HUES64 (cell line): ENCODE measurements at regions not wholly inside any gene's neighbourhood (a gene's known extent, or its start where the extent isn't known, plus 50 kb on each side); places are given as distances from the start of the nearest gene placed in this dataset.

Experiments
- H3K27ac ChIP-seq: 2 replicates; pipeline ENCODE4 v1.7.0; 2013; ENCODE audit warnings: low read depth, low read length, inconsistent platforms
- H3K27me3 ChIP-seq: 2 replicates; pipeline ENCODE4 v1.6.1; 2013; ENCODE audit warnings: mild to moderate bottlenecking, low read length; ENCODE audit not compliant: insufficient read depth
- H3K36me3 ChIP-seq: 2 replicates; pipeline ENCODE4 v1.6.1; 2013; ENCODE audit warnings: mild to moderate bottlenecking, low read length; ENCODE audit not compliant: insufficient read depth
- H3K4me1 ChIP-seq: 2 replicates; pipeline ENCODE4 v1.6.1; 2013; ENCODE audit warnings: mild to moderate bottlenecking, low read length, moderate library complexity; ENCODE audit not compliant: insufficient read depth
- H3K4me3 ChIP-seq: 2 replicates; pipeline ENCODE4 v1.5.1; 2013; ENCODE audit warnings: mild to moderate bottlenecking, low read length, moderate library complexity
- H3K9ac ChIP-seq: 2 replicates; pipeline ENCODE4 v1.6.1; 2013; ENCODE audit warnings: mild to moderate bottlenecking, low read depth, low read length
- H3K9me3 ChIP-seq: 2 replicates; pipeline ENCODE4 v1.6.1; 2013; ENCODE audit warnings: low read depth, low read length; ENCODE audit not compliant: insufficient read depth
- WGBS: fragments of 150-250, 120-280 bp; methylation state at CpG from one replicate; pipeline ENCODE4 v1.1.7; 2013; ENCODE audit warnings: missing lambda C conversion rate; 5-methylcytosine and 5-hydroxymethylcytosine counted together

DNA sequence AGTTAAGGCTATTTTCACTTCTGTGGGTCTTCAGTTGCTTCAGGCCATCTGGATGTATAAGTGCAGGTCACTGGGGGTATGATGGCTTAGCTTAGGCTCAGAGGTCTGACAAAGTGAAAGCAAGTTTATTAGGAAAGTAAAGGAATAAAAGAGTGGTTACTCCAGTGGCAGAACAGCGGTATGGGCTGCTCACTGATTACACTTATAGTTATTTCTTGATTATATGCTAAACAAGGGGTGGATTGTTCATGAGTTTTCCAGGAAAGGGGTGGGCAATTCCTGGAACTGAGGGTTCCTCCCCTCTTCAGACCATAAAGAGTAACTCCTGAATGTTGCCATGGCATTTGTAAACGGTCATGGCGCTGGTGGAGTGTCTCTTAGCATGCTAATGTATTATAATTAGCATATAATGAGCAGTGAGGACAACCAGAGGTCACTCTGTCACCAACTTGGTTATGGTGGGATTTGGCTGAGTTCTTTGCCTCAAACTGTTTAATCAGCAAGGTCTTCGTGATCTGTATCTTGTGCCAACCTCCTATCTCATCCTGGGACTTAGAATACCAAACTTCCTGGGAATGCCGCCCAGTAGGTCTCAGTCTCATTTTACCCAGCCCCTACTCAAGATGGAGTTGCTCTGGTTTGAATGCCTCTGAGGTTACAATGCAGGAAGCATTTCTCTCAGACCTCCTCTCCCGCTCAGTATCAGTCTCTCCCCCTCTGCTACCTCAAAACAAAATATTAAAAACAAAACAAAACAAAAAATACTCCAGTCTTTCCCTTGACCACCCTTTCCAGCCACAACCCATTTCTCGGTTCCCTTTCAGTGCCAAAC lies 71.3 kb upstream of the SLC22A11 start:
- Histone ChIP-seq H3K4me3 (no peak overlapping the region), H3K27ac (no peak overlapping the region), H3K9ac (no peak overlapping the region), H3K27me3 (no peaks in the 10 kb centered on the region; the same call in 1 of the 2 replicates), H3K4me1 (no peaks in the 10 kb centered on the region), H3K9me3 (no peaks in the 10 kb centered on the region), H3K36me3 (no peaks in the 10 kb centered on the region)
- WGBS = 87% methylated on average over 7 of the region's 7 CpGs

DNA sequence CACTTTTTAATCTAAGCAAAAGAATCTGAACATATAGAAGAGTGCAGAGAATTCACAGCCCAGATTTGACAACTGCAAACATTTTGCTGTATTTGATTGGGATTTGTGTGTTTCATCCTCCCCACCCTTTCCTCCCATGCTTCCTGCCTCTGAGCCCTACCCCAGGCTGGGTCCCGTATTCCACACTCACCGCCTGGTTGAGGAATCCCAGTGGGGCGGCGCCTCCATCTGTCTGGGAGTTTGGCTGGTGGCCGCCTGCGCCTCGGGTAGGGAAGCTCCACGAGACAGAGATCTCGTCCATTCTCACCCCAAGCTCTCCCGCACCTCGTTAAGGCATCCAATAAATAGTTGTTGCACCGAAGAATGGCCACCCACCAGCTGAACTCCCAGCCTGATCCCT lies 70.7 kb upstream of the SLC22A11 start:
- no peaks in the 10 kb centered on the region for H3K9me3 ChIP-seq
- H3K4me1 ChIP-seq = no peaks in the 10 kb centered on the region
- no peaks in the 10 kb centered on the region for H3K36me3 ChIP-seq
- H3K27me3 ChIP-seq = peaks cover 3% of the 10 kb centered on the region
- H3K9ac ChIP-seq = no peak overlapping the region
- H3K4me3 ChIP-seq = no peak overlapping the region
- 88% methylated on average over 12 of the region's 12 CpGs for WGBS
- H3K27ac ChIP-seq = no peak overlapping the region

- Histone ChIP-seq H3K27ac (no peak overlapping the region), H3K27me3 (peaks cover 22% of the 10 kb centered on the region), H3K9ac (no peak overlapping the region), H3K36me3 (no peaks in the 10 kb centered on the region), H3K4me3 (no peak overlapping the region), H3K9me3 (no peaks in the 10 kb centered on the region), H3K4me1 (no peaks in the 10 kb centered on the region)
- WGBS = 27% methylated on average over 26 of the region's 26 CpGs
Observed at GRCh38 chr11:64489831-64490441, 65.8 kb upstream of the SLC22A11 start.

DNA sequence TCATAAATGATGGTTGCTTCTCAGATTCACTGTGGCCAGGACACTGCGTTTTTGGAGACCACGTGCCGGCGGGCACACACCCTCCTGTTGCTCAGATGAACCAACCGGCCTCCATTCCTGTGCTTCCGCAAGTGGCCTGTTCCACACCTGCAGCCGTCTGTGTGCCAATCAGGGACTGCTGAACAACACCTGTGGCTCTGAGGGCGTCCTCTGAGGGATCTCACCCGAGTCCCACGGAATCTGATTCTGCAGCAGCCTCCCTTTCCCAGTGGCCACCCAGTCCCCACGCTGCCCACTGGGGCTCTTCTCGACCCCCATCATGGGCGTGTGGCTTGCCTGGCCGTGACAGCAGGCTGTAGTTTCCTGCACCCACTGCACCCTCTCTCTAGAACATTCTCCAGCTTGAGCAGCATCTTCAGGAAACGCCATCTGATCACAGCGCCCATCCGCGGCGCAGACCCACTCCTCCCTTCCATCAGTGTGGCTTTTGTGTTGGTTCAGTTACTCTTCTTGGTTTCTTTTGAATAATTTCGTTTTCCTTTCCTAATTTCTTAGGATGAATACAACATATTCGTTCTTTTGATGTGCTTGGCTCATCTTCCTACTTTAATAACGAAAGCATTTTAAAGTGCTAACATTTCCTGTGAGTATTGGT lies 65.1 kb upstream of the SLC22A11 start:
- no peaks in the 10 kb centered on the region for H3K9me3 ChIP-seq
- no peak overlapping the region for H3K4me3 ChIP-seq
- no peaks in the 10 kb centered on the region for H3K36me3 ChIP-seq
- H3K27ac ChIP-seq = no peak overlapping the region
- WGBS = 91% methylated on average over 22 of the region's 22 CpGs
- no peak overlapping the region for H3K9ac ChIP-seq
- H3K27me3 ChIP-seq = peaks cover 22% of the 10 kb centered on the region
- no peaks in the 10 kb centered on the region for H3K4me1 ChIP-seq

- Histone ChIP-seq H3K4me3 (no peak overlapping the region), H3K27me3 (peaks cover 22% of the 10 kb centered on the region), H3K9ac (no peak overlapping the region), H3K36me3 (no peaks in the 10 kb centered on the region), H3K9me3 (no peaks in the 10 kb centered on the region), H3K4me1 (no peaks in the 10 kb centered on the region), H3K27ac (no peak overlapping the region)
- WGBS = no CpG with 5 or more reads among the region's 1 CpG
Observed at GRCh38 chr11:64492561-64492960, 63.2 kb upstream of the SLC22A11 start.

GRCh38 chr11:64498136-64498535 lies 57.6 kb upstream of the SLC22A11 start:
- WGBS = 94% methylated on average over 4 of the region's 4 CpGs

GRCh38 chr11:64499261-64500004 lies 56.3 kb upstream of the SLC22A11 start:
- 89% methylated on average over 13 of the region's 16 CpGs for WGBS
- Histone ChIP-seq H3K36me3 (no peaks in the 10 kb centered on the region), H3K9ac (no peak overlapping the region), H3K9me3 (no peaks in the 10 kb centered on the region), H3K27me3 (no peaks in the 10 kb centered on the region; the same call in 1 of the 2 replicates), H3K27ac (no peak overlapping the region), H3K4me3 (no peak overlapping the region), H3K4me1 (no peaks in the 10 kb centered on the region)

More at GRCh38 chr11:64498136-64498535, 57.6 kb upstream of the SLC22A11 start:
- Histone ChIP-seq H3K9me3 (no peaks in the 10 kb centered on the region), H3K4me3 (no peak overlapping the region), H3K27me3 (no peaks in the 10 kb centered on the region; the same call in 1 of the 2 replicates), H3K27ac (no peak overlapping the region), H3K4me1 (no peaks in the 10 kb centered on the region), H3K36me3 (no peaks in the 10 kb centered on the region), H3K9ac (no peak overlapping the region)

- 88% methylated on average over 26 of the region's 28 CpGs for WGBS
- H3K27ac ChIP-seq = no peak overlapping the region
- no peaks in the 10 kb centered on the region for H3K9me3 ChIP-seq
- no peak overlapping the region for H3K4me3 ChIP-seq
- H3K9ac ChIP-seq = no peak overlapping the region
- no peaks in the 10 kb centered on the region for H3K36me3 ChIP-seq
- H3K27me3 ChIP-seq = no peaks in the 10 kb centered on the region
- no peaks in the 10 kb centered on the region for H3K4me1 ChIP-seq
Observed at GRCh38 chr11:64500176-64501013, 55.3 kb upstream of the SLC22A11 start.

- no peaks in the 10 kb centered on the region for H3K4me1 ChIP-seq
- H3K27me3 ChIP-seq = no peaks in the 10 kb centered on the region
- H3K9ac ChIP-seq = no peak overlapping the region
- no peaks in the 10 kb centered on the region for H3K36me3 ChIP-seq
- H3K4me3 ChIP-seq = no peak overlapping the region
- no peak overlapping the region for H3K27ac ChIP-seq
- no peaks in the 10 kb centered on the region for H3K9me3 ChIP-seq
- 85% methylated on average over 14 of the region's 14 CpGs for WGBS
Observed at GRCh38 chr11:64501500-64502427, 54.0 kb upstream of the SLC22A11 start.
